ENCODE measurements at regions not wholly inside any gene's neighbourhood (a gene's known extent, or its start where the extent isn't known, plus 50 kb on each side); places are given as distances from the start of the nearest gene placed in this dataset.

DNA sequence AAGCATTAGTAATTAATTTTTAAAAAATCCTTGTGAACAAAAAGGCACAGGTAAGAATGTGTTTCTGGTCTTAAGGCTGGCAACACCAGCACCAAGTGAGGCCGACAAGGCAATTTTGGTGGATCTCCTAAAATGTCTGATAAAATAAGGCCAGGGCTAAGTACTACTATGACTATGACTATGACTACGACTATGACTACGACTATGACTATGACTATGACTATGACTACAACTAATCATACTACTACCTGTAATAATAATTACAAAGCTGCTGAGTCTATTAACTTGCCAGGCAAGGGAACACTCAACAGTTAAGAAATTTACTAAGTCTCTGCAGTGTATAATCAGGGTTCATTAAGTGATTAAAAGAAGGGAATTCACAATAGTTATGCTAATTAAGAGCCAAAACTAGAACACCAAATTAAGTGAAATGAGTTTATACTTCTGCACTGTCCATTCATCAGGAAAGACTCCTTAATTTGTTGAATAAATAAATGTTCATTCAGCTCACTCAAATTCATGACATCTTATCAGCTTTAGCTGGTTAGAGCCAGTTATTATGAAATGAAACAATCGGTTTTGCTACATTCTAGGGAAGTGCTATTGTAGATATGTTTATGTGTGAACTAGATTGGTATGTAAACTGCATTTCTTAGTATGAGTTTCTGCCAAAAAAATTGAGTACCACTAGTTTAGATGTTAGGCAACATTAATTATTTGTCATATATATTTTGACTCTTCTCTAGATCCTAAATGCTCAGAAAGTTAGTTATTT lies 1626.2 kb upstream of the PCDH20 start:
- Histone ChIP-seq H3K9me3 (no peaks in the 10 kb centered on the region), H3K4me3 (no peak overlapping the region), H3K27ac (no peak overlapping the region), H3K27me3 (no peaks in the 10 kb centered on the region), H3K36me3 (no peaks in the 10 kb centered on the region), H3K4me1 (no peaks in the 10 kb centered on the region)
- intact Hi-C loops (cut with DNase I): no loop called here
- FAIRE-seq: peak; percentile 9
- no peak for DNase-seq
- TF ChIP-seq, protein P1, sequence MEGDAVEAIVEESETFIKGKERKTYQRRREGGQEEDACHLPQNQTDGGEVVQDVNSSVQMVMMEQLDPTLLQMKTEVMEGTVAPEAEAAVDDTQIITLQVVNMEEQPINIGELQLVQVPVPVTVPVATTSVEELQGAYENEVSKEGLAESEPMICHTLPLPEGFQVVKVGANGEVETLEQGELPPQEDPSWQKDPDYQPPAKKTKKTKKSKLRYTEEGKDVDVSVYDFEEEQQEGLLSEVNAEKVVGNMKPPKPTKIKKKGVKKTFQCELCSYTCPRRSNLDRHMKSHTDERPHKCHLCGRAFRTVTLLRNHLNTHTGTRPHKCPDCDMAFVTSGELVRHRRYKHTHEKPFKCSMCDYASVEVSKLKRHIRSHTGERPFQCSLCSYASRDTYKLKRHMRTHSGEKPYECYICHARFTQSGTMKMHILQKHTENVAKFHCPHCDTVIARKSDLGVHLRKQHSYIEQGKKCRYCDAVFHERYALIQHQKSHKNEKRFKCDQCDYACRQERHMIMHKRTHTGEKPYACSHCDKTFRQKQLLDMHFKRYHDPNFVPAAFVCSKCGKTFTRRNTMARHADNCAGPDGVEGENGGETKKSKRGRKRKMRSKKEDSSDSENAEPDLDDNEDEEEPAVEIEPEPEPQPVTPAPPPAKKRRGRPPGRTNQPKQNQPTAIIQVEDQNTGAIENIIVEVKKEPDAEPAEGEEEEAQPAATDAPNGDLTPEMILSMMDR (IDR thresholded peaks at IDR 0.05): no peak
- 68 to 70% methylated on average over 4 of the region's 4 CpGs for WGBS, 2 donors
- no peak for ATAC-seq

DNA sequence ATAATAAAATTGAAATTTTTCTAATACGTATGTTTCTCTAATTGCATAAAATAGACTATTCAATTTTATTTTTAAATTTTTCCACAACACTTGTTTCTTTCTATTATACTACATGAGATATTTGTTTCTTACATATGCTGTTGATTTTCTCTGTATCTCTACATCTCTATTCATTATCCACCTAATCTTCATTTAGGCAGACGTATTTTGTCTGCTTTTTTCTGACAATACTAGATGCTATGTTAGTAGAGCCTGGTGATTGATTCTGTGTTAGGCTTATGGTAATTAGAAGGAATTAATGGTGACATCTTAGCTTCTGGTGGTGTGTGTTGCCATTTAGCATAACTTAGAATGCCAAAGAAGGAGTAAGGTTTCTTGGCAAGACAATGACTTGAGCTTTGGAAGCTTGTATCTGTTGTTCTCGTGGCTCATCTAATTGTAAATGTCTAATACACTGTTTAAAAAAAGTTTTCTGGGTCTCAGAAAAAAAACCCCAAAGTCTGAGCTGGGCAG lies 1610.7 kb upstream of the PCDH20 start:
- Histone ChIP-seq H3K4me3 (no peak overlapping the region), H3K27me3 (no peaks in the 10 kb centered on the region), H3K27ac (no peak overlapping the region), H3K4me1 (no peaks in the 10 kb centered on the region), H3K36me3 (no peaks in the 10 kb centered on the region), H3K9me3 (no peaks in the 10 kb centered on the region)
- intact Hi-C loops (cut with DNase I): no loop called here
- no peak for DNase-seq
- ATAC-seq: no peak
- 65 to 77% methylated on average over 3 of the region's 3 CpGs for WGBS, 2 donors
- FAIRE-seq: no peak
- TF ChIP-seq, protein P1 (IDR thresholded peaks at IDR 0.05): no peak

DNA sequence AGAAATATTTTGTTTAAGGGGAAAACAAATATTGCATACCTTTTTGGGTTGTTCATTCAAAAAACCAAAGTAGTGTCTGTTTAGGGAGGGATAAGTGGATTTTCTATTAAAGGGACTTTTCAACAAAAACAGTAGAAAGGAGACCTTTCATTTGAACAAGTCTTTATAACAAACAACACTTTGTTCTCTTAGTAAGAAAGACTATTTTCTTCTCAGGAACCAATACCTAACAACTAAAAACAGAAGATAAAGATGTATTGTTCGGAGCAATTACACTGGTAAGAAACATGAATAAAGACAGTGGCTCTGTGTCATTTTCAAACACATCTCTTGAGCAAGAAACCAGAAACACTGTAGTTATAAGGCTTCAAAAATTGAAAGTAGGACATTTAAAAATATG lies 1610.1 kb upstream of the PCDH20 start:
- Histone ChIP-seq H3K9me3 (no peaks in the 10 kb centered on the region), H3K4me3 (no peak overlapping the region), H3K4me1 (no peaks in the 10 kb centered on the region), H3K36me3 (no peaks in the 10 kb centered on the region), H3K27me3 (no peaks in the 10 kb centered on the region), H3K27ac (no peak overlapping the region)
- TF ChIP-seq, protein P1 (IDR thresholded peaks at IDR 0.05): no peak
- FAIRE-seq: no peak
- WGBS, 2 donors: 58 to 64% methylated on average over 1 of the region's 1 CpG
- intact Hi-C loops (cut with DNase I): no loop called here
- ATAC-seq: no peak
- DNase-seq: no peak

DNA sequence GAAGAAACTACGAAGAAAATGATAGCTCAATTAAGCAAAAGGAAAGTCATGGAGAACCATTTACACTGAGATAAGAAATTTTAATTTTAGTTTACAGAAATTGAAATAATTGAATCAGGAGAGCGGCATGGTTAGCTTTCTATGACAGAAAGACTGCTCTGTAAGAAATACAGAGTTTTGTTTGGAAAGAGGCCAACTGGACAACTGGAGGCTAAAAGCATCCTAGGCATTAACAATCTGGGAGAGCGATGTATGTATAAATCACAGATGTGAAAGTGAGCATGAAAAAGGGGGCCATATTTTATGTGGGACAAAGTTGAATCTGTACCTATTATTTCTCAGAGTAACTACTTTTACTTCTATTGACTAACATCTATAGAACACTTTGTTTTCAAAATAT lies 1608.8 kb upstream of the PCDH20 start:
- 74 to 86% methylated on average over 3 of the region's 3 CpGs for WGBS, 2 donors
- FAIRE-seq: no peak
- no peak for DNase-seq
- ATAC-seq: no peak
- H3K4me1 ChIP-seq: no peaks in the 10 kb centered on the region
- no peak overlapping the region for H3K4me3 ChIP-seq
- H3K36me3 ChIP-seq: no peaks in the 10 kb centered on the region
- H3K27ac ChIP-seq: no peak overlapping the region
- TF ChIP-seq, protein P1 (IDR thresholded peaks at IDR 0.05): no peak
- intact Hi-C loops (cut with DNase I): no loop called here
- no peaks in the 10 kb centered on the region for H3K9me3 ChIP-seq
- H3K27me3 ChIP-seq: no peaks in the 10 kb centered on the region

DNA sequence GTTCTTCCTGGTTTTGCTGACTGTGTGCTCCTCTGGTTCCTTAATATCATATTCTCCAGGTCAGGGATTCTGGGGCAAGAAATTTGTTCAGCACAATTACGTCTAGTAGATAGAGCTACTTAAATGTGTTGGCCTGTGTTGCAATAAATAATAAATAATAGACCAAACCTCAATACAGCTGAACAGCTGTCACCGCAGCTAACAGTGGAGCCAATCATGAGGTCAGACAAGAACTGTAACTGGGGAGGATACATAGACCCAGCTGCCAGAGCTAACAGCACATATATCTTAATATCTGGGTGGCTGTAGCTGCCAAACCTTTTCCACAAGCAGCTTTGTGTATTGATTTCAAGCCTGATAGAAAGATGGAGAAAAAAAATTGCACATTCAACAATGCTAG lies 1596.3 kb upstream of the PCDH20 start:
- ATAC-seq: no peak

More for the DNA sequence above, 1596.3 kb upstream of the PCDH20 start:
- Histone ChIP-seq H3K36me3 (no peaks in the 10 kb centered on the region), H3K9me3 (no peaks in the 10 kb centered on the region), H3K4me1 (no peaks in the 10 kb centered on the region), H3K4me3 (no peak overlapping the region), H3K27me3 (no peaks in the 10 kb centered on the region), H3K27ac (no peak overlapping the region)
- intact Hi-C loops (cut with DNase I): no loop called here
- TF ChIP-seq, protein P1 (IDR thresholded peaks at IDR 0.05): no peak
- no peak for DNase-seq
- 69 to 91% methylated on average over 2 of the region's 2 CpGs for WGBS, 2 donors
- no peak for FAIRE-seq

Data from pancreas (tissue), 10 donors.